ENCODE measurements at regions not wholly inside any gene's neighbourhood (a gene's known extent, or its start where the extent isn't known, plus 50 kb on each side); places are given as distances from the start of the nearest gene placed in this dataset.
A peak's percentile ranks its signal among the peaks of the same experiment; 100 is the strongest.
"Not testable (repeated sequence)": the region's sequence is repeated elsewhere in the genome, so short reads cannot be mapped to it uniquely, and the experiment has no call there.

- DNase-seq (ENCODE audit: low spot score), result no peak
These were observed 422.3 kb downstream of the TMEM232 start for GRCh38 chr5:110304176-110304575.

GRCh38 chr5:110306650-110307049 is 419.8 kb downstream of the TMEM232 start:
- DNase-seq (ENCODE audit: low spot score), result no peak

DNA sequence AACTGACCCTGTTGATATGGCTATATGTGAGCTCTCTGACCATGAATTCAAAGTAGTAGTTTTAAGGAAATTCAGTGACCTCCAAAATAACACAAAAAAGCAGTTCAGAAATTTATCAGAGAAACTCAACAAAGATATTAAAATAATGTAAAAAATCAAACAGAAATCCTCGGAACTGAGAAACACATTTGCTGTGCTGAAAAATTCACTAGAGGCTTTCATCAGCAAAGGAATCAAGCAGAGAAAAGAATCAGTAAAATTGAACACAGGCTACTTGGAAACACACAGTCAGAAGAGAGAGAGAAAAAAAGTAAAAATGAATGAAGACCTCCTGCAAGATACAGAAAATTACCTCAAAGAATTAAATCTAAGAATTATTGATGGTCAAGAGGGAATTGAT is 417.2 kb downstream of the TMEM232 start:
- DNase-seq (ENCODE audit: low spot score), result no peak

GRCh38 chr5:110316566-110316965 is 409.9 kb downstream of the TMEM232 start:
- DNase-seq (ENCODE audit: low spot score), result not testable (repeated sequence)

DNA sequence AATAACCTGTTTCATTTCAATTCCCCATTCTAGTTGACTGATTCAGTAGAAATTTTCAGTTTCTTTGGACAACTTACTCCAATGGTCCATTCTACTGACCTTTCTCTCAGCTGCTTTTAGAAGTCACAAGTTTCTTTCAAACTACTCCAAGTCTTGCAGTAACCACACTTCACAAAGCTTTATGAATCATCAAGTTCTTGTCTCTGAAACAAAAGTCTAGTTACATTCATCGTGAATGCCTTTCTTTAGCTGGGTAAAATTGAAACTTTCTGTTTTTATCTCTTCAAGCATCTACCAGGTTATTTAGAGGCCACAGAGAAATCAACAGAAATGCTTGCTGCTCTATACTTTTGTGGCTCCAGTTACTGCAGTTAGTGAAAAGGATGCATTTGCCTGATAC is 405.4 kb downstream of the TMEM232 start:
- DNase-seq (ENCODE audit: low spot score), result no peak

- DNase-seq (ENCODE audit: low spot score), result no peak
These were observed 403.1 kb downstream of the TMEM232 start for GRCh38 chr5:110323357-110323756.

DNA sequence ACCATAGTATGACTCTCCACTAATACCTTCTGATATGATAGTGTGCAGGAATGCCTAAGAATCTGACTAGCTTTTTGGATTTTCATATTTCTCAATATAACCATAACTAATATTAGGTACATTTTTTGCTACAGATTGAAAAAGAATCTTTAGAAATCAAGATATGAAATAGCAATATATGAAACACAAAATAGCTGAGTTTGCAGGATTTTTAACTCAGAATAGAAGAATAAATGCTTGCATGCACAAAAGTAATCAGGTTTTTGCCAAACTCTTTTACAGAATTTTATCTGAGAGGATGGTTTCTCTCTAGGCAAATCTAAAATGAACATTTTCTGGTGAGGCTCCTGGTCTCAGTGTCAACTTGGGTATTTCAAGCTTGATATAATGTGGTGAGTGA is 402.6 kb downstream of the TMEM232 start:
- DNase-seq (ENCODE audit: low spot score), result no peak

- DNase-seq (ENCODE audit: low spot score), result no peak
These were observed 401.6 kb downstream of the TMEM232 start for GRCh38 chr5:110324876-110325275.

DNA sequence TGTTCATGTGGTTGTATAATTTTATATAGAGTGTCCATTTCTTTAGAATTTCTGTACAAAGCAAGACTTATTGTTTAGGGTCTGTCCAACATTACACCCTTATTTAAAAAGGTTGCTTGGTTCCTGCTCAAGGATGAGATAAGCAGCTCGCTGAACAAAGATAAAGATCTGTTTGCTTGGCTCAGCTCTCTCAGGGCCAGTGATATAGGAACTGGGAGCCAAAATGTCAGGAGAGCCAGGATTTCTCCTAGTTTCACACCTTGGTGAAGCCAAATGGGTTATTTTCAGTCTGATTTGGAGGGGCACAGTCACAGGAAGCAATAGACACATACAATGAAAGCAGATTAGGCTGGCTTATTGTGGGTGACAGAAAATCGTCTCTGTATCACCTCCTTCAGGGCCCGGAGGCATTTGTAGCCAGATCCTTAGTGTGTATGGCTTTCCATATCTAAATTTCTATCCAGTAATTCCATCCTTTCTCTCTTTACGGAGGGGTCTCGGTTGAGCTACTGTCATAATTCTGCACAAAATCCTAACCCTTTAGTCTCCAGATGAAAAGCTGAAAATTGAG is 396.4 kb downstream of the TMEM232 start:
- no peak for DNase-seq (ENCODE audit: low spot score)

DNA sequence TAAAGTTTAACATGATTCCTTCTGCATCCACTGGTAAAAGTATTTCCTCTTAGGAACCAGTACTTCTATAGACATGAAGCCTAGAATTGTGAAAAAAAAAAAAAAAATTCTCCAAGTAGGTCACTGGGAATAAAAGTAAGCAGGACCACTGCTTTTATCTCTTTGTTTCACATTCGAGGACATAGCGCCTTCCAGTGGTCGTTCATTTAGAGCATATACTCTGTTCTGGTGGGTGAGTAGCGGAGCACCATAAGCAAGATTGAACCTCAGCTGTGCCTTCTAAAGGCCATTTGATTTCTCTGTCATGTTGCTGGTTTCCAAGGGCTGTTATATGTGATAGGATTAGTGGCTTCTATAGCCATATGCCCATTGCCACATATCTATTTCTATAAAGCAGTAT is 393.1 kb downstream of the TMEM232 start:
- DNase-seq (ENCODE audit: low spot score), result no peak

DNA sequence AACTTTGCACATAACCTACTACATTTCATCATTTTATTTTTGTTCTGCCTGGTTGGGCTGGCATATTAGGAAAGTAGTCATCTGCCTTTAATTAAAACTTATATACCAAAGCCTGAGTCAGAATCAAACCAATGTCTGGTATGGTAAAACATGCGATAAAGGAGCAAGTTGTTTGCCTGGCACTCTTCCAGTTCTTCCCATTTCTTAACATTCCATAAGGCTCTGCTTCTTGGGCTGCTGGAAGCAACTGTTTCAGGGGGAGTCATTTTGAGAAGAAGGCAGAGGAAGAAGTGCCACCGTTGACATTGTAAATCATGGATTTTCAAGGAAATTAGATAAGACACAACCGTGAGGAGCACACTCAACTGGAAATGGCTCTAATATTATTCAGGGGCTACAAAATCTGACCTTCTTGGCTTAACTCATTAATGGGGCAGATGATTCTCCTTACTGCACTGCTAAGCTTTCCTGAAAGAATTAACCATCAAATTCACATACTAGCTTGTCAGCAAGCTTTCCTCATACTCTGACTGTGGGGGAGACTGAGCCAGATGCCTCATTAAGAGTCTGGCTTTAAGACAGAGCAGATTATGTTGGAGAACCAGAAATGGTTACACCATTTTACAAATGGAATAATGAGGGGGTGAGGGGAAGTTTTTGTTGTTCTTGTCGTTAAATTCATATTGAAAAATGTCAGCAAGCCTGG is 391.0 kb downstream of the TMEM232 start:
- no peak for DNase-seq (ENCODE audit: low spot score)

DNA sequence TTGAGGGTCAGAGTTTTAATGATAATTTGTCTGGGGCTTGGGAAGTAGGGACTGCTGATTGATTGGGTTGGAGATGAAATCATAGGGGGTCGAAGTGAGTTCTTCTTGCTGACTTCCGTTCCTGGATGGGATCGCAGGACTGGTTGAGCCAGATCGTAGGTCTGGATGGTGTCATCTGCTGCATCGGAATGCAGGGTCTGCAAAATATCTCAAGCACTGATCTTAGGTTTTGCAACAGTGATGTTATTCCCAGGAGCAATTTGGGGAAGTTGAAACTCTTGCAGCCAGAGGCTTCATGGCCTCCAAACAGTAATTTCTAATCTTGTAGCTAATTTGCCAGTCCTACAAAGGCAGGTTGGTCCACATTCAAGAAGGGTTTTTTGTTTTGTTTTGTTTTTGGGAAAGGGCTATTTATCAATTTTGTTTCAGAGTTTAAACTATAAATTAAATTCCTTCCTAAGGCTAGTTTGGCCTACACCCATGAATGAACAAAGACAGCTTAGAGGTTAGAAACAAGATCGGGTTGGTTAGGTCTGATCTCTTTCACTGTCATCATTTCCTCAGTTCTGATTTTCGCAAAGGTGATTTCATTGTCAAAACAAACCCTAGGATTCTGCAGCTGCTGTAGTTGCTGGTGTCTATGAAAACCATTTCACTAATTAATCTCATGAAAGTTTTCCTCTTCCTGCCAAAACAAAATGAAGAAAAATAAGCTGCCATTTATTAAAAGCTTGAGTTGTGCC is 388.0 kb downstream of the TMEM232 start:
- DNase-seq (ENCODE audit: low spot score), result no peak

DNA sequence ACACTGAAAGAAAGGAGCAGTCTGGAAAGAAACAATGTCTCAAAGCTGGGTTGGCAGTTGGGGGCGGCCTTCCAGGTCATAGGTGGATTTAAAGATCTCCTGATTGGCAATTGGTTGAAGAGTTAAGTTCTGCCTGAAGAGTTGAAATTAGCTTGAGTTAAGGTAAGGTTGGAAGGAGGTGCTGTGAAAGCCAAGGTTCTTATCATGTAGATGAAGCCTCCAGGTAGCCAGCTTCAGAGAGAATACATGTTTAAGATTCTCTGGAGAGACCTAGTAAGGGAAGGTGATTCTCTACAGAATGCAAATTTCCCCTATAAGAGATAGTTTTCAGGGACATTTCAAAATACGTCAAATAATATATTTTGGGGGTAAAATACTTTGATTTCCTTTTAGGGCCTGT is 387.1 kb downstream of the TMEM232 start:
- DNase-seq (ENCODE audit: low spot score), result no peak

DNA sequence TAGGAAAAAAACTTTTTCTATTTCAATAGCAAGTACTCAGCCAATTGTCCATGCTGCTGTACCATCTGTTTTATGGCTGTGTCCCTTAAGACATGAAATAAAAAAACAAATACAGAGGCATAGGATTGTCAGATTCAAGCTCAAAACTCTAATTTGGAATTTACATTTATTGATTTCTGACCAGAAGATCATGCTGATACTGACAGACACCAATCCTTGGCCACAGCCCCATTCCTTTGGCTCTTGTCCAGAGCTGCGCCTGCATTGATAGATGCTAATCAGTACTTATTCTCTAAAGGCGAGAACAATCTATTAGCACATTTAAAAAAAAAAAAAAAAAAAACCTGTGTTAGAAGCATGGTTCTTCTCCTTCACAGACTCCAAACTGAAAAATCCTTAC is 384.6 kb downstream of the TMEM232 start:
- DNase-seq (ENCODE audit: low spot score), result no peak

DNA sequence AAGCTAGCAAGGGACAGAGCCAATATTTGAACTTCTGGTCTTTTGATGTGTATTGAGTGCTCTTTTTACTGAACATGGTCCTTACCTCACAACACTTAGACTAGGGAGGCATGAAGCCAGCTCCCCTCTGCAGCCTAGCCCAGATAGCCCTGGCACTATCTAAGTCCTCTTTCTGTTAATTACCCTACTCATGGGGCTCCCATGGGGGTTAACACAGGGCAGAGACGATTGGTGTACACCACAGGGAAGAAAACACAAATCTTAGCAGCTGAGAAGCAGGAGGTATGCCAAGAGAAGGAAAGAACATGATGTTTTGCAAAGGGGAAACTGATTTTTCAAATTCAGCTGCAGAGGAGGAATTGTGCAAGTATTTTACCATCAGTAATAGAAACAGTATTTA is 383.8 kb downstream of the TMEM232 start:
- no peak for DNase-seq (ENCODE audit: low spot score)

DNA sequence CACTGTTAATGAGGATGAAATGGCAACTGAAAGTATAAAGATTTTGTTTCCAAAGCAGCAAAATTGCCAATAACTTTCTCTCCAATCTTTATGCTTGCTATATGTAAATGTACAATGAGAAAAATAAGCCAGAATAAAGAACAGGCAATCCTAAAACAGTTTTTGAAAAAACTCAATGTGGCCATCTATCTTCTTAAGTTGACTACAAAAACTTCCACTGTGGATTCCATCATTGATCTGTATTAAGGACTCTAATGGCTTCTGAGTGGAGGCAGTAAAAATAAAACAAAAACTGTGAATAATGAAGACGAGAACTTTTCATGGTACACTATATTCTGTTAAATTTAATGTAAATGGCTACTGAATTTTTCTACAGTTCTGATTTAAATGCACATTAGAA is 382.9 kb downstream of the TMEM232 start:
- DNase-seq (ENCODE audit: low spot score), result no peak

GRCh38 chr5:110345623-110346022 is 380.8 kb downstream of the TMEM232 start:
- no peak for DNase-seq (ENCODE audit: low spot score)

DNA sequence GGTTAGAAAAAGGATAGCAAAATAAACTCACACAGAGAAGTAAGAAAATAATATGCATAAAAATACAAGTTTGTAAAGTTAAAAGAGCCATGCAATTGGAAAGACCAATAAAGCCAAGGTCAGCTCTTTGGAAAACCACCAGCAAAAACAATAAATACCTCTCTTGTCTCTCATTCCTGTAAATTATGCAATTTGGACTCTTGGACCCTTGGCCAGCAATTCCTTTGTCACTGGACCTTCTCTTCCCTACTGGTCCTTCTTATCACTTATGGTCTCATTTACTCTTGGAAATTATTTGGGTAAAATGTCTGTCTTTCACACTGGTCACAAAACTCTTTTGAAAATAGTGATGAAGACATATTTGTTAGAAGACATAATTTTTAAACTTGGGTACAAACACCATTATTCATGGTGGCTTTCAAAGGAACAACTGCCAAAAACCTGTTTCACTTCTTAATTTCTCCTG is 379.5 kb downstream of the TMEM232 start:
- no peak for DNase-seq (ENCODE audit: low spot score)

DNA sequence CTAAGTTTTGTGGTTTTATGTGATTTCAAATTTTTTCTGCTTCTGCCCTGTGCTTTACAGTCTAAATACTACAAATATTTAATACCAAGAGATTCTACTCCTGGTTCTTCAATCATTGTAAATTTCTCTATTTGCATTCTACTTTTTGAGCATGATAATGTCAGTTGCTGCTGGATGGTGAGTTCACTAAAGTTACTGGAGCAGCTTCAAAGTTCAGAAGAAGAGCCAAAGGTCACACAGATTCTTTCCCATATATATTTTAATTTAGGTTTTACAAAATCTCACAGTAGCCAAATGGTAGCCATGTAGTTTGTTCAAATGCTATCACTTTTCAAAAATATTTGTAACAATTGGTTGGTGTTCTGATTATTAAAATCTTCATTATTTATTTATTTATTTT is 378.7 kb downstream of the TMEM232 start:
- DNase-seq (ENCODE audit: low spot score), result no peak

DNA sequence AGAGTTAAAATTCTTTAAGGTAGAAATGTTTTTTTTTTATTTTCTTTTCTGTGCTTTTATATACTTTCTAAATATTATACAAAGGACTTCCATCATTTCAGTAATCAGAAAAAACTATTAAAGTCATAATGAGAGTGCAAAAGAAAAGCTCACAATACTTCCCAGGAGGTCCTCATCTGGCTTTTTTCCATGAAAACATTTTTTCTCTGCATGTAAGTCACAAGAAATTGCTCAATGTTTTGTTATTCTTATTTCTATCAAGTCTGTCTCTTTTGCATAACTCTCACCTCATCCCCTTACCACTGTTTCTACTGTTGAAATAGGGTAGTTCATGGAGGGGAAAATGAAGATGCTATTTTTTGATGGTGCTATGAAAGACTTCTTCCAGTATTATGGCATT is 375.0 kb downstream of the TMEM232 start:
- DNase-seq (ENCODE audit: low spot score), result no peak

GRCh38 chr5:110354311-110354710 is 372.2 kb downstream of the TMEM232 start:
- DNase-seq (ENCODE audit: low spot score), result peak; percentile 53

DNA sequence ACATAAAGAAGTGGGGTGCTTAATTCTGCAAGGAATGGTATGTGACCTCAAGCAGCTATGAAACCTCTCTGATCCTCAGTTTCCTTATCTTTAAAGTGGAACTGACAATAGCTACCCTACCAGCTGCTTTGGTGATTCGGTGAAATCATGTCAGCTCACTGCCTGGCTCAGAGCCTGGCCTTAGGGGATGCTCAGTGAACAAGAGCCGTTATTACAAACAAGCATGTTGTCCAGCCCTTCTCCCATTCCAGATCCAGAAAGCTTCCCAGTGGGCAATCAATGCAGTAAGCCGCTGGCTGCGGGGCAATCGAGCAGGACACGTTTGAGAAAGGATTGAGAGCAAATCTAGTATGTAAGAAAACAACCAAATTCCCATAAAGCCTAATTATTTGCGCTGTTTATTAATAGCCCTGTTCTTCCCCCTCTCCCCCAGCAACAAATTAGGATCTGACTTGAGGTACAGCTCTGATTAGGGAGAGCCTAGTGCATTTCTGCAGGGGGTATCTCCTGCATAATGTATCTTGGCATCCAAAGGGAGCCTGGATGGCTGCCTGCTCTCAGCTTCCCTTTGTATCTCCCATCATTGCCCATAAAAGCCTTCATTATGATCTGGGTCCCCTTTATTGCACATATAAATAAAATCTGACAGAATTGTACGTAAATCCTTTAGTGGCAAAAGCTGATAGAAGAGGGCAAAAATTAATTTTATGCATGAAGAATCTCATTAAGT is 371.4 kb downstream of the TMEM232 start:
- DNase-seq (ENCODE audit: low spot score), result peak; percentile 36

DNA sequence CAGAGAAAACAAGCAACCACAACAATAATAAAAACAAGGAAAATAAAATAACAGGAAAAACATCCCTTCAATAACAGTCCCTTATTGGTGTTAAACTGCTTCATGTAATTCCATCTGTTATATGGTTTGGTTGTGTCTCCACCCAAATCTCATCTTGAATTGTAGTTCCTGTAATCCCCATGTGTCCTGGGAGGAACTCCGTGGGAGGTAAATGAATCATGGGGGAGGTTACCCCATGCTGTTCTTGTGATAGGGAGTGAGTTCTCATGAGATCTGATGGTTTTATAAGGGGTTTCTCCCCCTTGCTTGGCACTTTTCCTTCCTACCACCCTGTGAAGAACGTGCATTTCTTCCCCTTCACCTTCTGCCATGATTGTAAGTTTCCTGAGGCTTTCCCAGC is 369.8 kb downstream of the TMEM232 start:
- DNase-seq (ENCODE audit: low spot score), result no peak

All from pons (tissue), 1 donor.